Body of pancreas (tissue), 4 donors: ENCODE measurements at regions not wholly inside any gene's neighbourhood (a gene's known extent, or its start where the extent isn't known, plus 50 kb on each side); places are given as distances from the start of the nearest gene placed in this dataset.

Experiments
- CTCF ChIP-seq, 7 experiments: fragments of 450-650 bp in 4 of 7; fragments of 200-600 bp in 3 of 7; sonication (generic) in 3 of 7; IDR thresholded peaks; one replicate each; pipeline ENCODE4 v1.5.1; 2016 to 2019; ENCODE audit warnings: antibody characterized with exemption in 7 of 7
- POLR2A ChIP-seq, 3 donors: fragments of 450-650 bp; IDR thresholded peaks; one replicate each; pipeline ENCODE4 v1.6.1; 2016; ENCODE audit warnings: antibody characterized with exemption in 3 of 3, mild to moderate bottlenecking in 2 of 3

- TF ChIP-seq POLR2A (IDR thresholded peaks at IDR 0.05) (no peak), CTCF (IDR thresholded peaks at IDR 0.05) (no peak)
Observed at GRCh38 chr14:38110258-38110657, 97.4 kb upstream of the SSTR1 start.
